ENCODE measurements at regions not wholly inside any gene's neighbourhood (a gene's known extent, or its start where the extent isn't known, plus 50 kb on each side); places are given as distances from the start of the nearest gene placed in this dataset.

GRCh38 chr18:38318416-38318815 is 752.8 kb upstream of the CELF4 start:
- TF ChIP-seq POLR2AphosphoS5 (IDR thresholded peaks at IDR 0.05) (no peak), POLR2A (IDR thresholded peaks at IDR 0.05) (no peak)
